NT2/D1 (cell line): ENCODE measurements at regions not wholly inside any gene's neighbourhood (a gene's known extent, or its start where the extent isn't known, plus 50 kb on each side); places are given as distances from the start of the nearest gene placed in this dataset.

ENCODE experiments used
- SUZ12 ChIP-seq: IDR thresholded peaks from 2 replicates; pipeline ENCODE4 v1.6.1; 2011; ENCODE audit not compliant: insufficient read length, insufficient read depth; ENCODE audit errors: extremely low read depth
- YY1 ChIP-seq: IDR thresholded peaks from 2 replicates; pipeline ENCODE4 v1.6.1; 2011; ENCODE audit not compliant: insufficient read length, insufficient read depth
- ZNF274 ChIP-seq: IDR thresholded peaks from 2 replicates; pipeline ENCODE4 v1.6.1; 2011; ENCODE audit warnings: mild to moderate bottlenecking, low read depth, low read length

DNA sequence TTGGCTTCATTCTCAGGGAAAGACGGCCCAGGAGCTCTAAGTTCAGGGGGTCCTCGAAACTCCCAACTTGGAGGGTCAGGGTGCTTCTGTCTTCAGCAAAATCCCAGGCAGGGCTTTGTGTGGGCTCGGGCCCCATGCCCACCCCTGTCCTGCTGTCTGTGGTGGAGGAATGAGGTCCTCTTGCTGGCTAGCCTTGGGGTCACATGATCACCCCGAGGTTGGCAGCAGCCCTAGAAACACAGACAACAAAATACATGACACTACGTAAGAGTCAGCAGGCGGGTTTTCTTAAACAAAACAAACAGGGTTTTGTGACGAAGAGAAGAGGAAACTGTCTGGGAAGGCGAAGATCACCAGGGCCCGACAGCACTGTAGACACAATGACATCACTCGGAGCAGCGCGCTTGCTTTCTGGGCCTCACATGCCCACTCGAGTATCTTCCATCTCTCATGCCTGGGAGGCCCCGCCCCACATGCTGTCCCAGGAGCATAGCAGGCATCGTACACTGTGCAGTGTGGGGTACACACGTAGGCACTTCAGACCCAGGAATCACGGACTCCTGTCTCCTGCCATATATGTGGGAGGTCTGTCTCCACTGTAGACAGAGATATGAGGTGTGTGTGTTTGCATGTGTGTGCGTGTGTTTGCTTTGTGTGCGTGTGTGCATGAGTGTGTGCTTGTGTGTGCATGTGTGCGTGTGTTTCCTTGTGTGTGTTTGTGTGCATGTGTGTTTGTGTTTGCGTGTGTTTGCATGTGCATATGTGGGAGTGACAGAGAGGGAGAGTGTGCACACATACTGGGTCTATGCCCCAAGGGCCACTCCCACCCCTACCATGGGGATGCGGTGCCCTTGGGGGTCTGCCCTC, 94.7 kb downstream of the SIK1 start:
- TF ChIP-seq SUZ12: no peak
- no peak for TF ChIP-seq ZNF274
- TF ChIP-seq YY1: no peak
